Left colon (tissue), 2 donors: ENCODE measurements at regions not wholly inside any gene's neighbourhood (a gene's known extent, or its start where the extent isn't known, plus 50 kb on each side); places are given as distances from the start of the nearest gene placed in this dataset.
"Not testable (repeated sequence)": the region's sequence is repeated elsewhere in the genome, so short reads cannot be mapped to it uniquely, and the experiment has no call there.

Experiments used
- ATAC-seq: fragments of 200-7000 bp; cut with Tn5 transposase; one replicate; pipeline ENCODE4 v1.9.1; 2020; ENCODE audit warnings: mild to moderate bottlenecking, moderate library complexity
- DNase-seq, 2 donors: peaks; one replicate each; pipeline ENCODE4 v3.0.0-alpha.2; 2020
- intact Hi-C, 2 donors: fragments of 100-400 bp; cut with DNase I in 1 of 2; cut with micrococcal nuclease in 1 of 2; formaldehyde crosslinking; loops; one replicate each; pipeline versions ENCODE4 v1.11.2 to v1.14.0; 2022; cut with DNase I, micrococcal nuclease
- donor health status: DM: no; HTN: no; CAD: no.
- donor health status: DM: yes; HTN: yes; CAD: no.

- ATAC-seq: no peak
- intact Hi-C loops: loop anchor here in 1 of 2 donors (10.0 kb wide), 1 partner anchor 56 kb away; no protein-coding TSS in a partner anchor
Observed at GRCh38 chr17:71628306-71628705, 492.5 kb upstream of the SOX9 start.

GRCh38 chr17:71631483-71631882 lies 489.3 kb upstream of the SOX9 start:
- DNase-seq: no peak
- no peak for ATAC-seq
- intact Hi-C loops: no loop called here

More at GRCh38 chr17:71628306-71628705, 492.5 kb upstream of the SOX9 start:
- no peak for DNase-seq

- ATAC-seq (peak; percentile 51), DNase-seq (no peak)
- intact Hi-C loops: no loop called here
Observed at GRCh38 chr17:71632328-71632727, 488.5 kb upstream of the SOX9 start.

GRCh38 chr17:71633391-71633849 lies 487.4 kb upstream of the SOX9 start:
- DNase-seq (peak; percentile 60 to 84), ATAC-seq (peak; percentile 97)
- intact Hi-C loops: no loop called here

- ATAC-seq: no peak
Observed at GRCh38 chr17:71634376-71634775, 486.4 kb upstream of the SOX9 start.

GRCh38 chr17:71635187-71635586 lies 485.6 kb upstream of the SOX9 start:
- intact Hi-C loops: no loop called here
- ATAC-seq: peak; percentile 60
- DNase-seq: peak; percentile 27 to 44

More at GRCh38 chr17:71634376-71634775, 486.4 kb upstream of the SOX9 start:
- intact Hi-C loops: no loop called here
- DNase-seq: no peak

- ATAC-seq (no peak), DNase-seq (no peak)
- intact Hi-C loops: no loop called here
Observed at GRCh38 chr17:71636644-71637043, 484.2 kb upstream of the SOX9 start.

GRCh38 chr17:71638668-71639067 lies 482.2 kb upstream of the SOX9 start:
- ATAC-seq (no peak), DNase-seq (no peak)
- intact Hi-C loops: no loop called here

- intact Hi-C loops: no loop called here
- ATAC-seq: no peak
- DNase-seq: no peak
Observed at GRCh38 chr17:71639865-71640264, 481.0 kb upstream of the SOX9 start.

GRCh38 chr17:71646890-71647289 lies 473.9 kb upstream of the SOX9 start:
- intact Hi-C loops, DNase-seq, ATAC-seq: not testable (repeated sequence)

GRCh38 chr17:71648342-71648741 lies 472.5 kb upstream of the SOX9 start:
- ATAC-seq, DNase-seq: not testable (repeated sequence)

GRCh38 chr17:71649941-71650350 lies 470.9 kb upstream of the SOX9 start:
- intact Hi-C loops: no loop called here
- DNase-seq (no peak), ATAC-seq (no peak)

More at GRCh38 chr17:71648342-71648741, 472.5 kb upstream of the SOX9 start:
- intact Hi-C loops: not testable (repeated sequence)

GRCh38 chr17:71655542-71655941 lies 465.3 kb upstream of the SOX9 start:
- ATAC-seq (no peak), DNase-seq (no peak)
- intact Hi-C loops: no loop called here

- intact Hi-C loops: no loop called here
- ATAC-seq (no peak), DNase-seq (no peak)
Observed at GRCh38 chr17:71656964-71657858, 463.6 kb upstream of the SOX9 start.

- ATAC-seq: no peak
- no peak for DNase-seq
- intact Hi-C loops: no loop called here
Observed at GRCh38 chr17:71658996-71659395, 461.8 kb upstream of the SOX9 start.

- DNase-seq (no peak), ATAC-seq (no peak)
- intact Hi-C loops: no loop called here
Observed at GRCh38 chr17:71664861-71665260, 456.0 kb upstream of the SOX9 start.

- no peak for DNase-seq
- intact Hi-C loops: no loop called here
- ATAC-seq: no peak
Observed at GRCh38 chr17:71666047-71666446, 454.8 kb upstream of the SOX9 start.

- intact Hi-C loops: no loop called here
Observed at GRCh38 chr17:71667661-71668060, 453.2 kb upstream of the SOX9 start.

GRCh38 chr17:71668807-71669206 lies 452.0 kb upstream of the SOX9 start:
- DNase-seq: no peak

More at GRCh38 chr17:71667661-71668060, 453.2 kb upstream of the SOX9 start:
- DNase-seq (no peak), ATAC-seq (no peak)

GRCh38 chr17:71677439-71677838 lies 443.4 kb upstream of the SOX9 start:
- intact Hi-C loops: no loop called here
- ATAC-seq: no peak
- no peak for DNase-seq

More at GRCh38 chr17:71668807-71669206, 452.0 kb upstream of the SOX9 start:
- intact Hi-C loops: no loop called here
- ATAC-seq: no peak
